ENCODE measurements at regions not wholly inside any gene's neighbourhood (a gene's known extent, or its start where the extent isn't known, plus 50 kb on each side); places are given as distances from the start of the nearest gene placed in this dataset.

DNA sequence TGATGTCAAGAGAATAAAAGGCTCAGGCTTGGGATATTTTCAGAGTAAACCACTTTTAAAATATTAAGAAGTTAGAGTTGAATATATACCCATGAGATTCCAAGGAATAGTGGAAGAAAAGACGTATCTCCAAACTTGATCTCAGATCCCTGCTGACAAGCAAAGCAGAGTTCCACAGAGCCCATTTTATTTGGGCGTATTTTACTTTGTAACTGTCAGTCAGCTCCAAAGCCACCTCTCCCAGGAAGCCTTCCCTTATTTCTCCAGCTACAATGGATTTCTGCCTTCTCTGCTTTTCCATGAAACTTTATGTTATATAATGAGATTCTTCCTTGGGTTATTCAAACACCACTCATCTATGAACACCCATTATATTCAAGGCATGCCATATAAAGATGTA lies 295.7 kb downstream of the FZD1 start:
- no peak for TF ChIP-seq TP53 (CRISPR knock-in tag; IDR thresholded peaks at IDR 0.05)
- TF ChIP-seq, protein P1, sequence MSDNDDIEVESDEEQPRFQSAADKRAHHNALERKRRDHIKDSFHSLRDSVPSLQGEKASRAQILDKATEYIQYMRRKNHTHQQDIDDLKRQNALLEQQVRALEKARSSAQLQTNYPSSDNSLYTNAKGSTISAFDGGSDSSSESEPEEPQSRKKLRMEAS (CRISPR knock-in tag; IDR thresholded peaks at IDR 0.05), result no peak
- TF ChIP-seq, protein P2, sequence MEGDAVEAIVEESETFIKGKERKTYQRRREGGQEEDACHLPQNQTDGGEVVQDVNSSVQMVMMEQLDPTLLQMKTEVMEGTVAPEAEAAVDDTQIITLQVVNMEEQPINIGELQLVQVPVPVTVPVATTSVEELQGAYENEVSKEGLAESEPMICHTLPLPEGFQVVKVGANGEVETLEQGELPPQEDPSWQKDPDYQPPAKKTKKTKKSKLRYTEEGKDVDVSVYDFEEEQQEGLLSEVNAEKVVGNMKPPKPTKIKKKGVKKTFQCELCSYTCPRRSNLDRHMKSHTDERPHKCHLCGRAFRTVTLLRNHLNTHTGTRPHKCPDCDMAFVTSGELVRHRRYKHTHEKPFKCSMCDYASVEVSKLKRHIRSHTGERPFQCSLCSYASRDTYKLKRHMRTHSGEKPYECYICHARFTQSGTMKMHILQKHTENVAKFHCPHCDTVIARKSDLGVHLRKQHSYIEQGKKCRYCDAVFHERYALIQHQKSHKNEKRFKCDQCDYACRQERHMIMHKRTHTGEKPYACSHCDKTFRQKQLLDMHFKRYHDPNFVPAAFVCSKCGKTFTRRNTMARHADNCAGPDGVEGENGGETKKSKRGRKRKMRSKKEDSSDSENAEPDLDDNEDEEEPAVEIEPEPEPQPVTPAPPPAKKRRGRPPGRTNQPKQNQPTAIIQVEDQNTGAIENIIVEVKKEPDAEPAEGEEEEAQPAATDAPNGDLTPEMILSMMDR (IDR thresholded peaks at IDR 0.05), result no peak
- TF ChIP-seq TCF7 (CRISPR knock-in tag; IDR thresholded peaks at IDR 0.05; ENCODE audit: low read depth), result no peak
- TF ChIP-seq, protein P3, sequence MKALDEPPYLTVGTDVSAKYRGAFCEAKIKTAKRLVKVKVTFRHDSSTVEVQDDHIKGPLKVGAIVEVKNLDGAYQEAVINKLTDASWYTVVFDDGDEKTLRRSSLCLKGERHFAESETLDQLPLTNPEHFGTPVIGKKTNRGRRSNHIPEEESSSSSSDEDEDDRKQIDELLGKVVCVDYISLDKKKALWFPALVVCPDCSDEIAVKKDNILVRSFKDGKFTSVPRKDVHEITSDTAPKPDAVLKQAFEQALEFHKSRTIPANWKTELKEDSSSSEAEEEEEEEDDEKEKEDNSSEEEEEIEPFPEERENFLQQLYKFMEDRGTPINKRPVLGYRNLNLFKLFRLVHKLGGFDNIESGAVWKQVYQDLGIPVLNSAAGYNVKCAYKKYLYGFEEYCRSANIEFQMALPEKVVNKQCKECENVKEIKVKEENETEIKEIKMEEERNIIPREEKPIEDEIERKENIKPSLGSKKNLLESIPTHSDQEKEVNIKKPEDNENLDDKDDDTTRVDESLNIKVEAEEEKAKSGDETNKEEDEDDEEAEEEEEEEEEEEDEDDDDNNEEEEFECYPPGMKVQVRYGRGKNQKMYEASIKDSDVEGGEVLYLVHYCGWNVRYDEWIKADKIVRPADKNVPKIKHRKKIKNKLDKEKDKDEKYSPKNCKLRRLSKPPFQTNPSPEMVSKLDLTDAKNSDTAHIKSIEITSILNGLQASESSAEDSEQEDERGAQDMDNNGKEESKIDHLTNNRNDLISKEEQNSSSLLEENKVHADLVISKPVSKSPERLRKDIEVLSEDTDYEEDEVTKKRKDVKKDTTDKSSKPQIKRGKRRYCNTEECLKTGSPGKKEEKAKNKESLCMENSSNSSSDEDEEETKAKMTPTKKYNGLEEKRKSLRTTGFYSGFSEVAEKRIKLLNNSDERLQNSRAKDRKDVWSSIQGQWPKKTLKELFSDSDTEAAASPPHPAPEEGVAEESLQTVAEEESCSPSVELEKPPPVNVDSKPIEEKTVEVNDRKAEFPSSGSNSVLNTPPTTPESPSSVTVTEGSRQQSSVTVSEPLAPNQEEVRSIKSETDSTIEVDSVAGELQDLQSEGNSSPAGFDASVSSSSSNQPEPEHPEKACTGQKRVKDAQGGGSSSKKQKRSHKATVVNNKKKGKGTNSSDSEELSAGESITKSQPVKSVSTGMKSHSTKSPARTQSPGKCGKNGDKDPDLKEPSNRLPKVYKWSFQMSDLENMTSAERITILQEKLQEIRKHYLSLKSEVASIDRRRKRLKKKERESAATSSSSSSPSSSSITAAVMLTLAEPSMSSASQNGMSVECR (CRISPR knock-in tag; IDR thresholded peaks at IDR 0.05; ENCODE audit: borderline replicate concordance), result no peak
- TF ChIP-seq NR3C1 (CRISPR knock-in tag; conservative IDR thresholded peaks at IDR 0.05; ENCODE audit: low read depth), result no peak
- TF ChIP-seq, protein P4, sequence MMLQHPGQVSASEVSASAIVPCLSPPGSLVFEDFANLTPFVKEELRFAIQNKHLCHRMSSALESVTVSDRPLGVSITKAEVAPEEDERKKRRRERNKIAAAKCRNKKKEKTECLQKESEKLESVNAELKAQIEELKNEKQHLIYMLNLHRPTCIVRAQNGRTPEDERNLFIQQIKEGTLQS (CRISPR knock-in tag; conservative IDR thresholded peaks at IDR 0.05), result no peak
- no peak for TF ChIP-seq ATF1 (CRISPR knock-in tag; IDR thresholded peaks at IDR 0.05)
